ENCODE measurements at regions not wholly inside any gene's neighbourhood (a gene's known extent, or its start where the extent isn't known, plus 50 kb on each side); places are given as distances from the start of the nearest gene placed in this dataset.

- Histone ChIP-seq H3K4me3 (peak overlapping the region; percentile 74), H3K27ac (no peak overlapping the region)
- TF ChIP-seq, protein P1, sequence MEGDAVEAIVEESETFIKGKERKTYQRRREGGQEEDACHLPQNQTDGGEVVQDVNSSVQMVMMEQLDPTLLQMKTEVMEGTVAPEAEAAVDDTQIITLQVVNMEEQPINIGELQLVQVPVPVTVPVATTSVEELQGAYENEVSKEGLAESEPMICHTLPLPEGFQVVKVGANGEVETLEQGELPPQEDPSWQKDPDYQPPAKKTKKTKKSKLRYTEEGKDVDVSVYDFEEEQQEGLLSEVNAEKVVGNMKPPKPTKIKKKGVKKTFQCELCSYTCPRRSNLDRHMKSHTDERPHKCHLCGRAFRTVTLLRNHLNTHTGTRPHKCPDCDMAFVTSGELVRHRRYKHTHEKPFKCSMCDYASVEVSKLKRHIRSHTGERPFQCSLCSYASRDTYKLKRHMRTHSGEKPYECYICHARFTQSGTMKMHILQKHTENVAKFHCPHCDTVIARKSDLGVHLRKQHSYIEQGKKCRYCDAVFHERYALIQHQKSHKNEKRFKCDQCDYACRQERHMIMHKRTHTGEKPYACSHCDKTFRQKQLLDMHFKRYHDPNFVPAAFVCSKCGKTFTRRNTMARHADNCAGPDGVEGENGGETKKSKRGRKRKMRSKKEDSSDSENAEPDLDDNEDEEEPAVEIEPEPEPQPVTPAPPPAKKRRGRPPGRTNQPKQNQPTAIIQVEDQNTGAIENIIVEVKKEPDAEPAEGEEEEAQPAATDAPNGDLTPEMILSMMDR (IDR thresholded peaks at IDR 0.05): peak; percentile 97
- no peak for DNase-seq (ENCODE audit: low spot score)
Observed at GRCh38 chr14:89027097-89027740, 202.8 kb downstream of the TTC8 start.

DNA sequence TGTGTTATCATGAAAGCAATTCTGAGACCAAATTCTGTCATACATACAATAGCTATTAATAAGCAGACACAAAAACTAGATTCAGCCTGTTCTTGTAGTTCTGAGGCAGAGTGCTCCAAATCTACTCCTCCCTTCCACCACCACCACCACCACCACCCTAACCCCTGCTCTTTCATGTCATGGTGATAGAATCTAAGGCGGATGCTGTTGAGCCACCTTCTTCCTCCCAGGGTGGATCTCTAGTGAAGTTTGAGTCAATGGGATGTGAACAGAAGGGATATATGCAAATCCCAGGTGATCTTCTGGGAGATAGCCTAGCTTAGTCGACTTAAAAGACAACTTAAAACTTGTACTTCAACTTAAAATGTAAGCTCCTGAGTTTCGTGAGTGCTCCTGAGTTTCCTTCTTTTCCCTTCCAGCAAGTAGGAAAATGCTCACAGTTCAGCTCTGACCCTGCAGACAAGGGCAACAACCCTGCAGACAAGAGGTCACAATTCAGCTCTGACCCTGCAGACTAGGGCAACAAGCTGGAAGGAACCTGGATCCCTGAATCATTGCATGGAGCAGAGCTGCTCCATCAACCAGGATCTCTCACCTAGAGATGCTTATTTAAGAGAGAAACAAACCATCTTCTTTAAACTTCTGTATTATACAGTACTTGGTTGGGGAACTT, 204.1 kb downstream of the TTC8 start:
- H3K4me3 ChIP-seq: no peak overlapping the region
- H3K27ac ChIP-seq: no peak overlapping the region
- TF ChIP-seq, protein P1 (IDR thresholded peaks at IDR 0.05): no peak
- DNase-seq (ENCODE audit: low spot score): no peak

- Histone ChIP-seq H3K4me3 (no peak overlapping the region), H3K27ac (no peak overlapping the region)
- TF ChIP-seq, protein P1 (IDR thresholded peaks at IDR 0.05): no peak
- no peak for DNase-seq (ENCODE audit: low spot score)
Observed at GRCh38 chr14:89029961-89030694, 205.7 kb downstream of the TTC8 start.

- DNase-seq (ENCODE audit: low spot score): no peak
- Histone ChIP-seq H3K27ac (no peak overlapping the region), H3K4me3 (no peak overlapping the region)
- TF ChIP-seq, protein P1 (IDR thresholded peaks at IDR 0.05): no peak
Observed at GRCh38 chr14:89030921-89031320, 206.5 kb downstream of the TTC8 start.

- DNase-seq (ENCODE audit: low spot score): no peak
Observed at GRCh38 chr14:89032086-89032649, 207.7 kb downstream of the TTC8 start.

GRCh38 chr14:89033756-89034155, 209.3 kb downstream of the TTC8 start:
- Histone ChIP-seq H3K4me3 (no peak overlapping the region), H3K27ac (no peak overlapping the region)
- no peak for DNase-seq (ENCODE audit: low spot score)
- TF ChIP-seq, protein P1 (IDR thresholded peaks at IDR 0.05): no peak

More at GRCh38 chr14:89032086-89032649, 207.7 kb downstream of the TTC8 start:
- no peak overlapping the region for H3K4me3 ChIP-seq
- H3K27ac ChIP-seq: no peak overlapping the region
- TF ChIP-seq, protein P1 (IDR thresholded peaks at IDR 0.05): no peak
